GM18517 (cell line): ENCODE measurements at regions not wholly inside any gene's neighbourhood (a gene's known extent, or its start where the extent isn't known, plus 50 kb on each side); places are given as distances from the start of the nearest gene placed in this dataset.
"Not testable (repeated sequence)": the region's sequence is repeated elsewhere in the genome, so short reads cannot be mapped to it uniquely, and the experiment has no call there.

Source experiments
- ATAC-seq: cut with Tn5 transposase; IDR thresholded peaks from one replicate; pipeline ENCODE4 v1.9.1; 2021; ENCODE audit warnings: mild to moderate bottlenecking, moderate library complexity; ENCODE audit not compliant: unreplicated experiment

DNA sequence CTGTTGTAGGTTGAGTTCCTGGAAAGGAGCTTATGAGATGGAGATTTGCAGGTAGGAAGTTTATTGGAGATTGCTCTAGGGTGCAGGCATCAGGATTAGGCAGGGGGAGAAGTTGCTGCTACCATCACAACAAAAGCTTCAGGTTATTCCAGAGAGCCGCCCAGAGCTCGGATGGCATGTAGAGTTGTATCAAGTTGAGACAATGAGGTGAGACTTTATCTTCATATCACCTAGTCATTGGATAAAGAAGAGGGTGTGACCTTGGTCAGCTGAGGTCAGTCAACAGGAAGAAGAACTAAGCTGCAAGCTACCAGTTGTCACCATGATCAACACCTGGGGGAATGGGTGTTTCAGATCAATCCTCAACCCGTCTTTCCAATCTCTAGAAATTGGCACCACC, 342.0 kb downstream of the RFC3 start:
- ATAC-seq: no peak

DNA sequence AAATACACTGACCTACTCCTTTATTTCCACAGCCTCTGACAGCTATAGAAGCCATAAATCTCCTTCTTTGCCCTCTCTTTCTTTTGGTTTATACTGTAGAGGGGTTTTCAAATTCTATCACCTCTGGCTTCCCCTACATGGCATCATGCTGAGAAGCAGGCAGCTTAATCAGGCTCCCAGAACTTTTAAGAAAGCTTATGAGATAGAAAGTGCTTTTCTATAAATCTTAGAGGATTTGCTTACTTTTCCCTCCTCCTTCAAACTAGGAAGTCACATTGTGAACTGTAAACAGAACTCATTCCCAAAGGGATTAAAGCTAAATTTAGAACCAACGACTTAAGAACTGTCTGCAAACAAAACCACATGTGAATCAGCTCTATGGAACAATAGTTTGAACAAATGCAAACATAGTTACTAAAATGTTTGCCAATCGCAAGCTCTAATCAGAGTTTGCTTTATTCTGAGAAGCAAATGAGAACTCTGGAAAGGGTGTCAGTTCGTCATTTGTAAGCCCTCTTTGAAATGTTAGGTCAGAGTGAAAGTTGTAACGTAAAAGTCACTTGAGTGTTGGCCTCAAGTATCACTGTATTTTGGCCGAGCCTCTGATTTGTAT, 344.1 kb downstream of the RFC3 start:
- no peak for ATAC-seq

DNA sequence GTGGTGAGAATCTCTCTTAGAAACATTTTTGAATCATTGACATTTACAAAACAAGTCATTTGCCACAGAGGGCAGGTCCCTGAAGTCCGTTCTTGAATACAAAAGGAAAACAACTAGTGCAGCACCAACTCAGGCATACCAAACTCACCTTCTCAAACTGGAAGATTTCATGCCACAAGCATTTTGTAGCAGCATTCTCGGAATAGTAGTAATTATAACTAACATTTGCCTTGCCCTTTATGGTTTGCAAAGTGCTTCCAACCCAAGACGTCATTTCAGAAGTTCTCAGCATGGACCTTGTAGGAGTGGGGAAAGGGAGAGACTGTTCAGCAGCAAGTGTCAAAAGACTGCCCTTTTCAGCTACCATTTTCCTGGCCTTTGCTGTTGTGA, 344.6 kb downstream of the RFC3 start:
- ATAC-seq: no peak

DNA sequence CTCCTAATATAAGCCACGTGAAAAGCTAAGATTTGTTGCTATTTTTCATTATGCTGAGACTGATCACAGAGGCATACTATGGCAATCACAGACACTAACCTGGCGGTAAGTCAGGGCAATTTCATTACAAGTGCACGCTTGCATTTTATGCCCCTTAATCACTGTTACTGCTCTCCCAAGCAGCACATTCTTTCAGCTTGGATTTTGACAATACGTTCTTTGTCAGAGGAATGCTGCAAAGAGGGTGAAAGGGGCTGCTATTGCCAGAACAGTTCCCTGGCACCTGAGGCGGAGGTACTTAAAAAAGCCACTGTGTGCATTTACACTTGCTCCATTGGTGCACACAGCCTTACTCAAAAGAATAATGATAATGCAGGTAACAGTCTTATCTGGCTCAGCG, 346.6 kb downstream of the RFC3 start:
- ATAC-seq: no peak

DNA sequence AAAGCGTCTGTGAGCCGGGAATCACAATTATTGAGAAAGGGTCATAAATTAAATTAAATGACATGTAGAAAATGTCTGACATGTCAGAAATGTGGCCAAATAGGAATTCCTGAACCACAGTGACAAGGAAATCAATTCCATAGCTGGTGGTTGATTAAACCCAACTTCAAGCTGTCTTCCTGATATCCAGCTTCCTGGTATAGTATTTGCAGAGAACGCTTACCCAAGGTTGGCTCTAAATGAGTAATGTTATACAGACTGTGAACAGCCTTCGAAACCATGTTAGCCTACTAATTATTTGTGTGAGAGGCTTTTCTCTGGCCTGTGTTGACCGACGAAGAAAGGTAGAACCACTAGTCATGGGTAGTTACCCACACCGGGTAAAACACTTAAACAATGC, 347.2 kb downstream of the RFC3 start:
- no peak for ATAC-seq

DNA sequence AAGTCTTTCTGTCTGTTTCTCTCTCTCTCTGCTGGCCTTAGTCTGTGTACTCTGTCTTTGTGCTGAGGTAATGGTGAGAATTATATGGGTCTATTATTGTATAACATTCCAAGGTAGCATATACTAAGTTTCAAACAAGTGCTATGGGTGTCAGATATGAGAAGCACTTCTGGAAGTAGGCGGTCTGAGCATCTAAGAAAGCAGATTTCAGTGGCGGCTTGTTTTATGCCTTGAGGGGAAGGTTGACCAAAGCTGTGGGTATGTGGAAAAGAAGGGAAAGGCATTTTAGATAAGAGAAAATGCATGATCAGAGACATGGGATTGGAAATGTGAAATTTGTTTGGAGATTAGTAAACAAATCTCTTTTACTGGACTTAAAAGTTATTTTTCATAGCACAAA, 348.5 kb downstream of the RFC3 start:
- ATAC-seq: no peak

DNA sequence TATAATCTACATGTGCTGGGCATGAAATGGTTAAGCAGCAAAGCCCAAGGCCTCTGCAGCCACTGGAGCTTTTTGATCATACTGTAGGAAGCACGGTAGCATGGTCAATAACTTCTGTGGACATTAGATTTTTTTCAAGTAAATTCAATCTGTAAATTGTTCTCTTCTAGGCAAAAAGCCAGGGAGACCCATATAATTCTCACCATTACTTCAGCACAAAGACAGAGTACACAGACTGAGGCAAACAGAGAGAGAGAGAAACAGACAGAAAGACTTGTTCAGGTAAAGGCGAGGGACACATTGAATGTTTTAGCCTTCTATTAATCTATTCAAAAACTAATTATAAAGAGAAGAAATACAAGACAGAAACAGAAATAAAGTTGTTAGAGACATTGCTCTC, 349.4 kb downstream of the RFC3 start:
- no peak for ATAC-seq

DNA sequence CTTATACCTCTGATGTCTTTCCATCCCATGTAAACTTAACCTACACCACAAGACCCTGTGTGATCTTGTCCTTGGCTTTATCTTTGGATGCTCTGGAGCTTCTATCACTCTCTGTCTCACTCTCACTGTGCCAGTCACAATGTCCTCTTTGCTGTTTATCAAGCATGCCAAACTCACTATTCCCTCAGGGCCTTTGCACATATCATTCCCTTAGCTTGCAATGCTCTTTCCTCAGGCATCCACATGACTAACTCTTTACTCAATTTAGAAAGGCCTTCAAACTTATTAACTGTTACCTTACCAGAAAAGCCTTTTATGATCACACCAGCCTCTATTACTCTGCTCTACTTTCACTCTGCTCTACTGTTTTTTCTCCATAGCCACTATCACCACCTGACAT, 354.1 kb downstream of the RFC3 start:
- no peak for ATAC-seq

DNA sequence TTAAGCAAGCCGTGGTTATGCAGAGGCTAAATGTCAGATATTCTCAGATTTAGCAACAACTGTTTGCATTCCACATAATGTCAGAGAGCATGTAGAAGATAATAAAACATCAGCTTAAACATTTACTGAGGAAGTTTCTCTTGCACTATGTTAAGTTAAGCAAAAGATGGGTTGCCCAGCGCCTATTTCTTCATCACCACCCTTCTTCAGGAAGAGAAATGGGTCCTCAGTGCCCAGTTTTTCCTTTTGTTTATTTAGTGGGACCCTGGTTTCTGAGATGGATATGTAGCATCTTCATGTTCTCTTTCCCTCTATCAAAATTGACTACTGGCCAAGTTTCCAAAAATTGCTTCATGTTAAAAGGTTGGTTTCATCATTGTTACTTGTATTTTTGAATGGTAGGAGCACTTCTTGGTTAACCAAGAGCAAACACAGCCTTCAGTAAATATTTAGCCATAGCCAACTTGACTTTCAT, 356.8 kb downstream of the RFC3 start:
- ATAC-seq: no peak

DNA sequence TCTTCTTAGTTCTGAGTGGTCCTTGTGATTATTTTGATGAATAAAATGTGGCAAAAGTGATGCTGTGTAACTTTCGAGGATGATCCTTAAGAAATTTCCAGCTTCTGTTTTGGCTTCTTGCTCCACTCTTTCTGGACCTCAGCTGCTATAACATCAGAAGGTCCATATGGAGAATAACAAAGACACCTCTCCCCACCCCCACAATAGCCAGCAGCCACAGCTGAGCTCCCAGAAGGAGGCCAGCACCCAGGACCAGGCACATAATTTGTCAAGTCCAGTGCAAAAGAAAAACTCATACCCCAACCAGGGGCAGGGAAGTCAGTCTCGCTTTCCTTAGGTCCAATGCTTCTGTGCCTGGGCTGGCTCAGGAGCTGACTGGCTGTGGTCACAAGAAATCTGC, 357.6 kb downstream of the RFC3 start:
- no peak for ATAC-seq

DNA sequence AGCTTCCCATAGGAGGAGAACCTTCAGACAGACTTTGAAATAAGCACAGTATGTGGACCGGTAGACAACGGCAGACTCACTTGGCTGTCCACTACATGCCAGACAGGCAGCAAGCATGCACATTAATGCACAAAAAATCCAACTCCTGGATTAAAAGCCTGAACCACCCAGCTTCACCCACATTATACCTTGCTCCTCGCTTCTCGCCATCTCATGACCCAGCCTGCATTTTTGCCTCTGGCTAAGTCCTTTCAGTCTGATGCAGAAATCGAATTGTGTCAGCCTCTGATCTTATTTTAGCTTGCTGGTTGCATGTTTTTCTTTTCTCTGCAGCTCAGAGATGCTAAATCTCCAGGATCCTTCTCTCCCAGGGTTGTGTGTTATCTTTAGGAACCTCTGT, 358.7 kb downstream of the RFC3 start:
- no peak for ATAC-seq

DNA sequence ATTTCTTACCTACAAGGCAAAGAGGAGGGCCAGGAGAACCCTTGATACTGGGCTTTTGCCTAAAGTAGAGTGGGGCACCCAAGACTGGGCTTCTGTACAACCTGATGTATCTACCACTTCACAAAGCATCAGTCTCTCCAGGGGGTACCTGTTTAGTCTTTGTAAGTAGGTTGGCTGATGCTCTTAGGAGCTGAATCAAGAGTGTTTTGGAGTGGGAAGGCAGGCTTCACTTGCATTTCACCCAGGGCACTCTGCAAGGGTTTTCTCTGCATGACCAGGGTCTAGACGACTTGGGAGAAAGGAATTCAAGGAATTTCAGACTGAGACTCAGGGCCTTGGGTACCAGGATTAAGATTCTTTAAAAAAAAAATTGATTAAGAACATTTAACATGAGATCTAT, 361.5 kb downstream of the RFC3 start:
- ATAC-seq: no peak

DNA sequence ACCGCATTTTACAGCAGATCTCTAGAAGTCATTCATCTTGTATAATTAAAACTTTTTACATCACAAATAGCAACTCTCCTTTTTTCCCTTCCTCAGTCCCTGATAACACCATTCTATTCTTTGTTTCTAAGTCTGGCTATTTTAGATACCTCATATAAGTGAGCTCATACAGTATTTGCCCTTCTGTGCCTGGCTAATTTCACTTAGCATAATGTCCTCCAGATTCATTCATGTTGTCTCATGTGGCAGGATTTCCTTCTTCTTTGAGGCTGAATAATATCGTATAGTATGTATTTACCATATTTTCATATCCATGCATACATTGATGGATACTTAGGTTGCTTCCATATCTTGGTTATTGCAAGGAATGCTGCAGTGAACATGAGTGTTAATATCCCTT, 362.0 kb downstream of the RFC3 start:
- ATAC-seq: no peak

DNA sequence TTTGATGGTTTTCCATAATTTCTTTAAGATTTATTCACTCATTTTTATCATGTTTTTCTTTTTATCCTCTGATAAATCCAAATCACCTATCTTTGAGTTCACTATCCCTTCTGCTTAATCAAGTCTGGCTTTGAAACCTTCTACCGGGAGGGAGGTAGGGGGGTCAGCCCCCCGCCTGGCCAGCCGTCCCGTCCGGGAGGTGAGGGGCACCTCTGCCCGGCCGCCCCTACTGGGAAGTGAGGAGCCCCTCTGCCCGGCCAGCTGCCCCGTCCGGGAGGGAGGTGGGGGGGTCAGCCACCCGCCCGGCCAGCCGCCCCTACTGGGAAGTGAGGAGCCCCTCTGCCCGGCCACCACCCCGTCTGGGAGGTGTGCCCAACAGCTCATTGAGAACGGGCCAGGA, 363.3 kb downstream of the RFC3 start:
- not testable (repeated sequence) for ATAC-seq

DNA sequence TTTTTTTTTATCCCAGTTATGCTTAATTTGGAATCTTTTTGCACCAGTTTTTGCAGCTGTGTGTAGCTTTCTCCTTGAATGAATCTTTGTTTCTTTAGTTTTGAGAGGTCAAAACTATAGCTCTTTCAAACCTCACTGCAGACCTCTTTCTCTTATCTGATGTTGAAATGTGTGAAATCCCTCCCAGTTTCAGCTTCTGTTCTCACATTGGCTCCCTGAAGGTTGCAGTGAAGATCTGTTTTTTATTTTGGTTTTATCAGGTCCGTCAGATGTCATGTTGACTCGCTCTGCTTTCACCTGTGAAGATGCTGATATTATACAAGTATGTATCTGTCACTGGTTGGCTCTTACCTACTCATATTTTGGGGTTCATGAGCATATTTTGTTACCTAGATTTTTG, 372.0 kb downstream of the RFC3 start:
- no peak for ATAC-seq

DNA sequence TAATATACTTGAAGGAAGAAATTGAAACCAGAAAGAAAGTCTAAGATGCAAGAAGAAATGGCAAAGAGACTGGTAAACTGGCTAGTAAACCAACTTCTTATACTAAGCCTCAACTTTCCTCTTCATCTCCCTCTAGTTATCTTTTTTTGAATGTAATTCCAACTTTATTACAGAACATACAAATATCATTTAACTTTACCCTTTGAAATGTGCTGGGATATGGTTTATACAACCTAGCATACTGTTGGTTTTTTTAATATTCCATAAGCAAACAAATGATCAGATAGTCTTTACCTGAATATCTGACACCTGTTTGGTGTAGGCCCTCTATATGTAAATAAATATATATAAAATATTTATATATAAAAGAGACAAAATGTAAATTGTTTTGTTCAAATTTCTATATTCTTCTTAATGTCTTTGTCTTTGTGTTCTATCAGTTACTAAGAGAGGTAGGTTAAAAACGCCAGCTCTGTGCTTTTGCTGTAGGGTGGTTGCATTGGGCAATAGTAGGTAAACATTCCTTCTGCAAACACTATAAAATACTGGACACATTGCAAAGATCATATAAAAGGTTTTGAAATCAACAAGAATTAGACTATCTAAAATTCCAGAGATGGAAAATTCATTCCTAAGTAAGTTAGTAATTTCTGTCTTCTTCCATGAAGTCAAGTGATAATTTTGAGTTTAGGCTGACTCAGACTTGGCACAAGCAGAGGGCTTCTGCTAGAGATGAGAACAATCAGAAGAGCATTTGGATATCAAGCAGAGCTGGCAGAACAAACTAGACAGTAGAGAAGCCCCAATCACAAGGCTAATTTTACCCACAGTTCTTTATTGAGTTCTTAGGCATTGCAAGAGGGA, 383.3 kb downstream of the RFC3 start:
- ATAC-seq: no peak

DNA sequence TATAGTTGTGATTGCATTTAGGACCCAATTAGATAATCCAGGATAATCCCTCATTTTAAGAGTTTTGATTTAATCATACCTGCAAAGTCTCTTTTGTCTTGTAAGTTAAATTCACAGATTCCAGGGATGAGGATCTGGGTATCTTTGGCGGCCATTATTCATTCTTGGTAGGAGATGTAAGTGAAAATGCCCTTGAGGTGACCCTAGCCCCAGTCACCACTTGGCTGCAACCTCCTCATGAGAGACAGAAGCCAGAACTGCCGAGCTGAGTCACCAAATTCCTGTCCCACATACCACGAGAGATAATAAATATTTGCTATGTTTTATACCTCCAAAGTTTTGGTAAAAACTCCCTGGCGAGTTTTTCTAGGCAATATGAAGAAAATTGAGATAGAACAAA, 389.4 kb downstream of the RFC3 start:
- ATAC-seq: no peak

DNA sequence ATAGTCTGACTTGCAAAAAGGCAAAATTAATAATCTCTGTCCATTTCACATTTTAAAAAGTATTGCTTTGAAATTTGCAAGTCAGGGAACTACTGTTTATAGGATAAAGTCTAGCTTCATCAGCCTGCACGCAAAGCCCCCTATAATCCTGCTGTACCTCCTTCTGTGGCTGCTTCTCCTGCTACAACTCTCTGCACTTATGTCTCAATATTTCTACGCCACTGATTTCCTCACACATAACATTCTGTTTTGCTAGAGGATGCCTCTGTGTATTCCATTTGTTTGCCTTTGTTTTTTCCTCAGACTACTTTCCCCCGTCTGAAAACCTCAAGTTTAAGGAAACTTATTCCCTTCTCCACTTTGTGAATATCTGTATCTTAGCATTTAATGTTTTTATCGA, 389.9 kb downstream of the RFC3 start:
- ATAC-seq: no peak

DNA sequence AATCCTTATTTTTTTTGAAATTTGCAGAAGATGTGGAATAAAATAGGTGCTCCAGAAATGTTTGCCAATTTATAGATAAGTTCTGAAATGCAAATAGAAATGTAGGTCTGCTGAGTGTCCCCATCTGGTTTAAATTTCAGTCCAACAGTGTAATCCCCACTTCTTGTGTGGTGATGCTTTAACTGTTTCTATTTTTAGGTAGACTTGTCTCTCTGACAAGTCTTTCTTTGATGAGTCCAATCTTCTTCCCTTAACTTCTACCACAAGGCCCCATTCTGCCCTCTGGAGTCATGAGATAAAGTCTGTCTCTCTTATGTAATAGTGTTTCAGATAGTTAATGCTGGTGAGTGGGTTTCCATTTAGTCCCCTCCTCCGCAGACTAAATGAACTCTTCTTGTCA, 390.4 kb downstream of the RFC3 start:
- ATAC-seq: no peak

DNA sequence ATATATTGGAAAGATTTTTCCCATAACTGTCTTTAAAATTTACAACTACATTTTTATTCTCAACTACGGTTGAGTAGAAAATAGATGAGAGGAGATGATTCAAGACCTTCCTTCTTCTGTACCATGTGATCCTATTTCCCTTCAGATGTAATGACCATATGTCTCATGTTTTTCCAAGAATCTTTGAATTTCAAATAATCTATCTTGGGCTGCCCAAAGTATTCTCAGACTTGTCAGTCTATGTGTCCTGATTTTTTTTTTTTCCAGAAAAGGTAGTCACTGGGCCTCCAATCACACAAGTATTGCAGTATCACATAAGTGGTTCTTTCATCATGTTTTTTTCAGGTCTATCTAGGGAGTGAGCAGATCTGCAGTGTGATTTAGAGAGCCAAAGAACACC, 392.4 kb downstream of the RFC3 start:
- no peak for ATAC-seq

DNA sequence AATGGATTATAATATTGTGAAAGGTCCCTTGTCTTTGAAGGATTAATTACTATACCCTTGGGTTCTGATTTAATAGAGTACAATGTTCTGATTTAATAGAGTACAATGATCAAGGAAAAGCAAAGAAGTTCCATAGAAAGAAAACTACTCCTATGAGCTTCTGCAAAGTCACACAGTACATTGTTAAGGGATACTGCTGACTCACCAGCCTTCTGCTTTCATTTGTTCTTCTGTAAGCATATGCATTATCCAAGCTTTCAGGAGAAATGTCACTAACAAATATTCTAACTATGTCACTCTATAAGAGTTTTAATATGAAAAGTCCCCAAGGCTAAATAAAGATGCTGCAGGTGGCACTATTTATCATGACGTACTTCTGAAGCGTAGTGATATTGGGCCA, 396.7 kb downstream of the RFC3 start:
- ATAC-seq: no peak

DNA sequence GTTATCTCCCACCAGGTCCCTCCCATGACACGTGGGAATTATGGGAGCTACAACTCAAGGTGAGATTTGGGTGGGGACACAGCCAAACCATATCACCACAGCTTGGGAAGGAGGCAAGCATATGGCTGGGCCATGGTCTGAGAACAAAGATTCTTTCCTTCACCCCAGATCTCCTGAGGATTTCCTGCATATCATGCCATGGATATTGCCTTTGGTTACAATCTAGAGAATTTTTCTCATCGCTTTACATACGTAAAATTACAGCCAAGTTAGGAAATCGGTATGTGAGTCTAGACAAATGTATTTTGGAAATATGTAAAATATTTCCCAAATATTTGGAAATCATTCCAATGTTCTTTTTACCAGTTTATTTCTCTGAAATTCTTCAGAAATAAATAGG, 398.3 kb downstream of the RFC3 start:
- ATAC-seq: no peak
